K562 (cell line): ENCODE measurements at regions not wholly inside any gene's neighbourhood (a gene's known extent, or its start where the extent isn't known, plus 50 kb on each side); places are given as distances from the start of the nearest gene placed in this dataset.

Experiments
- LEF1 ChIP-seq: fragments of 450-650 bp; IDR thresholded peaks from 2 replicates; pipeline ENCODE4 v1.6.1; 2016; ENCODE audit warnings: mild to moderate bottlenecking
- SMARCA4 ChIP-seq: fragments of 450-650 bp; IDR thresholded peaks from 2 replicates; pipeline ENCODE4 v1.6.1; 2016
- ZBTB40 ChIP-seq, 2 experiments: fragments of 450-650 bp in 1 of 2; sonication (generic) in 1 of 2; formaldehyde crosslinking in 1 of 2; IDR thresholded peaks; 2 replicates each; pipeline versions ENCODE4 v1.7.1 to v1.9.0; 2016 to 2022; ENCODE audit warnings: inconsistent platforms in 1 of 2, mild to moderate bottlenecking in 1 of 2, missing genetic modification reagents in 1 of 2
- ZMIZ1 ChIP-seq, 2 experiments: fragments of 150-350 bp in 1 of 2; IDR thresholded peaks; 2 replicates each; pipeline ENCODE4 v1.6.1; 2012 to 2016; ENCODE audit warnings: low read depth in 2 of 2, low read length in 2 of 2, mild to moderate bottlenecking in 1 of 2, moderate library complexity in 1 of 2

GRCh38 chr2:64323197-64323596 lies 130.8 kb upstream of the LGALSL start (continued):
- TF ChIP-seq ZMIZ1 (IDR thresholded peaks at IDR 0.05; ENCODE audit: low read depth in 2 of 2, low read length in 2 of 2) (no peak), ZBTB40 (IDR thresholded peaks at IDR 0.05) (no peak), ZBTB40 (CRISPR knock-in tag; IDR thresholded peaks at IDR 0.05) (no peak), LEF1 (no peak), SMARCA4 (no peak)
